ENCODE measurements at regions not wholly inside any gene's neighbourhood (a gene's known extent, or its start where the extent isn't known, plus 50 kb on each side); places are given as distances from the start of the nearest gene placed in this dataset.

DNA sequence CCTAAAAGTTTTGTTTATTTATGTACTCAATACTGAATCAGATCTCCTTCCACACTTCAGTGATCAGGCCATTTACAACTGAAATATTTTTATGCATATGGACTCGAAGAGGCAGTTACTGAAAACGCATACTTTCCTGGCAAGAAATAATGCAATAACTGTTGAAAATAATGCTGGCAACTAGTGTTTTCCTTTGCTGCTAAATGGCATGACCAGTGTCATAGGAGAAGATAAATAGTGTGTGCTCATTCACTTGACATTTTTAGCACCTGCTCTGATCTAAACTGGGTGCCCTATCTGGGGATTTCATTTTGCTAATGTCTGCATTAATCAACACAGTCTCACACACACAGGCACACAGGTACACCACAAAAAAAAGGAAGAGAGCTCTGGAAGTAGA lies 695.2 kb downstream of the TUSC7 start:
- TF ChIP-seq ZNF384 (IDR thresholded peaks at IDR 0.05) (no peak), TARDBP (IDR thresholded peaks at IDR 0.05) (no peak), BHLHE40 (IDR thresholded peaks at IDR 0.05; ENCODE audit: borderline replicate concordance) (no peak), PKNOX1 (IDR thresholded peaks at IDR 0.05) (peak; percentile 67)
- ChIA-PET POLR2A (no interaction called here), CTCF (no interaction called here)
- no peak for DNase-seq (ENCODE audit: extremely low spot score)

- CTCF ChIA-PET: no interaction called here
- TF ChIP-seq PKNOX1 (IDR thresholded peaks at IDR 0.05) (no peak), ELF4 (IDR thresholded peaks at IDR 0.05) (no peak), L3MBTL2 (conservative IDR thresholded peaks at IDR 0.05) (no peak), FOXK2 (IDR thresholded peaks at IDR 0.05) (no peak), NFRKB (IDR thresholded peaks at IDR 0.05) (no peak), LEF1 (IDR thresholded peaks at IDR 0.05; ENCODE audit: borderline replicate concordance) (no peak), BHLHE40 (IDR thresholded peaks at IDR 0.05; ENCODE audit: borderline replicate concordance) (no peak), SUZ12 (IDR thresholded peaks at IDR 0.05) (no peak), TARDBP (IDR thresholded peaks at IDR 0.05) (no peak), HDGF (IDR thresholded peaks at IDR 0.05; ENCODE audit: borderline replicate concordance) (no peak), FOXM1 (IDR thresholded peaks at IDR 0.05; ENCODE audit: borderline replicate concordance) (no peak), ZNF384 (IDR thresholded peaks at IDR 0.05) (no peak), SP1 (IDR thresholded peaks at IDR 0.05) (no peak), CTBP1 (IDR thresholded peaks at IDR 0.05; ENCODE audit: borderline replicate concordance) (no peak)
- POLR2A ChIA-PET: no interaction called here
- DNase-seq (ENCODE audit: extremely low spot score): no peak
These were observed 695.8 kb downstream of the TUSC7 start for GRCh38 chr3:117405359-117405758.

GRCh38 chr3:117407317-117407716 lies 697.7 kb downstream of the TUSC7 start:
- POLR2A ChIA-PET: no interaction called here
- peak; percentile 24 for DNase-seq (ENCODE audit: extremely low spot score)

GRCh38 chr3:117408811-117409210 lies 699.2 kb downstream of the TUSC7 start:
- no peak for DNase-seq (ENCODE audit: extremely low spot score)
- TF ChIP-seq ZNF384 (IDR thresholded peaks at IDR 0.05) (no peak), FOXK2 (IDR thresholded peaks at IDR 0.05) (no peak), BHLHE40 (IDR thresholded peaks at IDR 0.05; ENCODE audit: borderline replicate concordance) (no peak), FOXA1 (IDR thresholded peaks at IDR 0.05) (no peak), ARNT (IDR thresholded peaks at IDR 0.05) (no peak), NFRKB (IDR thresholded peaks at IDR 0.05) (no peak), LEF1 (IDR thresholded peaks at IDR 0.05; ENCODE audit: borderline replicate concordance) (no peak), SP1 (IDR thresholded peaks at IDR 0.05) (no peak), CTBP1 (IDR thresholded peaks at IDR 0.05; ENCODE audit: borderline replicate concordance) (no peak), L3MBTL2 (conservative IDR thresholded peaks at IDR 0.05) (no peak), SUZ12 (IDR thresholded peaks at IDR 0.05) (no peak), ELF4 (IDR thresholded peaks at IDR 0.05) (no peak), FOXM1 (IDR thresholded peaks at IDR 0.05; ENCODE audit: borderline replicate concordance) (no peak)
- ChIA-PET CTCF (no interaction called here), POLR2A (no interaction called here)

More at GRCh38 chr3:117407317-117407716, 697.7 kb downstream of the TUSC7 start:
- CTCF ChIA-PET: interaction anchor here (0.6 to 1.6 kb wide), 2 partner anchors 14 to 554 kb away, joined by 3 to 4 read pairs; no protein-coding TSS in a partner anchor
- TF ChIP-seq FOXK2 (IDR thresholded peaks at IDR 0.05) (no peak), L3MBTL2 (conservative IDR thresholded peaks at IDR 0.05) (no peak), PKNOX1 (IDR thresholded peaks at IDR 0.05) (no peak), ARNT (IDR thresholded peaks at IDR 0.05) (no peak), FOXA1 (IDR thresholded peaks at IDR 0.05) (no peak), TARDBP (IDR thresholded peaks at IDR 0.05) (no peak), FOXM1 (IDR thresholded peaks at IDR 0.05; ENCODE audit: borderline replicate concordance) (no peak), ELF4 (IDR thresholded peaks at IDR 0.05) (no peak)

- POLR2A ChIA-PET: no interaction called here
- CTCF ChIA-PET: no interaction called here
- TF ChIP-seq CTBP1 (IDR thresholded peaks at IDR 0.05; ENCODE audit: borderline replicate concordance) (no peak), FOXA1 (IDR thresholded peaks at IDR 0.05) (no peak), TARDBP (IDR thresholded peaks at IDR 0.05) (no peak), NFRKB (IDR thresholded peaks at IDR 0.05) (no peak)
- no peak for DNase-seq (ENCODE audit: extremely low spot score)
These were observed 699.7 kb downstream of the TUSC7 start for GRCh38 chr3:117409256-117409655.

GRCh38 chr3:117409701-117410459 lies 700.3 kb downstream of the TUSC7 start:
- ChIA-PET CTCF (interaction anchor here (0.7 to 1.4 kb wide), 2 partner anchors 11 to 111 kb away, joined by 3 to 4 read pairs; no protein-coding TSS in a partner anchor), POLR2A (no interaction called here)
- no peak for TF ChIP-seq FOXM1 (IDR thresholded peaks at IDR 0.05; ENCODE audit: borderline replicate concordance)
- no peak for TF ChIP-seq FOXK2 (IDR thresholded peaks at IDR 0.05)
- TF ChIP-seq ZNF384 (IDR thresholded peaks at IDR 0.05): no peak
- TF ChIP-seq NFRKB (IDR thresholded peaks at IDR 0.05): no peak
- no peak for TF ChIP-seq CTBP1 (IDR thresholded peaks at IDR 0.05; ENCODE audit: borderline replicate concordance)
- no peak for TF ChIP-seq LEF1 (IDR thresholded peaks at IDR 0.05; ENCODE audit: borderline replicate concordance)
- TF ChIP-seq ARNT (IDR thresholded peaks at IDR 0.05): no peak
- TF ChIP-seq TARDBP (IDR thresholded peaks at IDR 0.05): no peak
- no peak for TF ChIP-seq HDGF (IDR thresholded peaks at IDR 0.05; ENCODE audit: borderline replicate concordance)
- no peak for DNase-seq (ENCODE audit: extremely low spot score)
